Spleen (tissue), 11 donors: ENCODE measurements at regions not wholly inside any gene's neighbourhood (a gene's known extent, or its start where the extent isn't known, plus 50 kb on each side); places are given as distances from the start of the nearest gene placed in this dataset.

Experiments
- DNase-seq: peaks from one replicate; pipeline ENCODE4 v3.0.0-alpha.2; 2020
- H3K27ac ChIP-seq, 8 donors: fragments of 200-600 bp; sonication (generic) in 7 of 8; 1 replicate in 4 of 8; 2 replicates in 4 of 8; pipeline versions ENCODE4 v1.5.0 to v1.8.0; 2016 to 2021; ENCODE audit warnings: inconsistent platforms in 4 of 8, mild to moderate bottlenecking in 4 of 8, moderate library complexity in 1 of 8
- H3K27me3 ChIP-seq, 7 donors: fragments of 200-600 bp; sonication (generic) in 6 of 7; replicated peaks in 1 of 7; 1 replicate in 4 of 7; 2 replicates in 3 of 7; pipeline versions ENCODE4 v1.5.0 to v1.8.0; 2016 to 2021; ENCODE audit warnings: inconsistent platforms in 3 of 7, mild to moderate bottlenecking in 1 of 7
- H3K36me3 ChIP-seq, 6 donors: fragments of 200-600 bp; sonication (generic) in 5 of 6; 1 replicate in 4 of 6; 2 replicates in 2 of 6; pipeline versions ENCODE4 v1.5.0 to v1.8.0; 2016 to 2021; ENCODE audit warnings: inconsistent platforms in 2 of 6
- H3K4me1 ChIP-seq, 6 donors: fragments of 200-600 bp; sonication (generic) in 5 of 6; 1 replicate in 3 of 6; 2 replicates in 3 of 6; pipeline versions ENCODE4 v1.5.0 to v1.8.0; 2016 to 2021; ENCODE audit warnings: inconsistent platforms in 3 of 6
- H3K4me3 ChIP-seq, 8 donors: fragments of 200-600 bp; sonication (generic) in 7 of 8; 1 replicate in 4 of 8; 2 replicates in 4 of 8; pipeline versions ENCODE4 v1.5.0 to v1.8.0; 2016 to 2021; ENCODE audit warnings: inconsistent platforms in 4 of 8, mild to moderate bottlenecking in 4 of 8, moderate library complexity in 2 of 8
- H3K9me3 ChIP-seq, 8 donors: fragments of 200-600 bp; sonication (generic) in 7 of 8; 1 replicate in 4 of 8; 2 replicates in 4 of 8; pipeline versions ENCODE4 v1.5.0 to v1.8.0; 2016 to 2021; ENCODE audit warnings: inconsistent platforms in 4 of 8
- CTCF ChIP-seq, 11 experiments: fragments of 200-600 bp in 7 of 11; fragments of 450-650 bp in 4 of 11; sonication (generic) in 4 of 11; IDR thresholded peaks in 8 of 11; conservative IDR thresholded peaks in 3 of 11; 1 replicate in 7 of 11; 2 replicates in 4 of 11; pipeline versions ENCODE4 v1.4.0 to v1.8.0; 2016 to 2021; ENCODE audit warnings: antibody characterized with exemption in 11 of 11, inconsistent platforms in 4 of 11, mild to moderate bottlenecking in 1 of 11
- POLR2A ChIP-seq, 3 donors: fragments of 450-650 bp; IDR thresholded peaks; one replicate each; pipeline ENCODE4 v1.5.1; 2017; ENCODE audit warnings: antibody characterized with exemption in 3 of 3, mild to moderate bottlenecking in 1 of 3
- POLR2AphosphoS5 ChIP-seq, 3 donors: sonication (generic); formaldehyde crosslinking; IDR thresholded peaks; one replicate each; pipeline ENCODE4 v1.5.1; 2017; ENCODE audit warnings: antibody characterized with exemption in 3 of 3
- WGBS, 5 donors: extraction: QIAGEN DNeasy Blood & Tissue Kit in 3 of 5; methylation state at CpG; one replicate each; pipeline versions ENCODE4 v1.1.5 to v1.1.7; 2013 to 2018; 5-methylcytosine and 5-hydroxymethylcytosine counted together
- intact Hi-C: fragments of 100-400 bp; cut with DNase I; formaldehyde crosslinking; loops from one replicate; pipeline ENCODE4 v1.15.0; 2023; ENCODE audit warnings: low total_unique reads
- donor health status: healthy with polysubstance abuse.
- donor health status: DM: no; HTN: no; CAD: no; lungs with moderate emphysema.
- donor health status: DM: no; HTN: no; CAD: no.
- donor health status: Bipolar disorder and iron deficiency.
- donor health status: healthy.
- donor health status: DM: no; HTN: no; CAD: no.
- donor health status: DM: yes; HTN: yes; CAD: no.

GRCh38 chrX:151796576-151796975 is 62.0 kb downstream of the CNGA2 start:
- Histone ChIP-seq H3K36me3 (no peaks in the 10 kb centered on the region), H3K4me1 (no peaks in the 10 kb centered on the region), H3K27me3 (no peaks in the 10 kb centered on the region), H3K4me3 (no peak overlapping the region), H3K27ac (no peak overlapping the region), H3K9me3 (no peaks in the 10 kb centered on the region)
- intact Hi-C loops: no loop called here
- no peak for TF ChIP-seq POLR2A (IDR thresholded peaks at IDR 0.05)
- no peak for TF ChIP-seq CTCF (IDR thresholded peaks at IDR 0.05 in 8 of 11, conservative IDR thresholded peaks at IDR 0.05 in 3 of 11)
- TF ChIP-seq POLR2AphosphoS5 (IDR thresholded peaks at IDR 0.05): no peak
- WGBS, 5 donors: 80 to 96% (median 92%) methylated on average over 3 of the region's 3 CpGs
- DNase-seq: no peak

DNA sequence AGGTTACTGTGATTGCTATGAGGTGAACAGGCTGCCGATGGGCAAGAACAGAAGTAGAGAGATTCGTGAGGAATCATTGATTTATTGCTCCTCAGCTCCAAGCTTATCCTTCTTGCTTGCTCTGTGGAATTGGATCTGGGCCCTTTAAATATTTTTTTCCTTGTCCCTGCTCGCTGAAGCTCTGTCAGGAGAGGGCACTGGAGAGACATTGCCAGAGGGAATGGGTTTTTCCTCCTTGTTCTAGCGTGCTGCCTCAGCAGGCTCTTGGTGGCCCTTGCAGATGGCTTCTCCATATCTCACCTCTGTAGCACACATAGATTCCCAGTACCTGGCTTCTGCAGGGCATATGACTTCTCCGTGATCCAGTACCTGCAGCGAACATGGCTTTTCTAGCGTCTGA is 67.4 kb downstream of the CNGA2 start:
- Histone ChIP-seq H3K9me3 (no peaks in the 10 kb centered on the region), H3K36me3 (no peaks in the 10 kb centered on the region), H3K27ac (no peak overlapping the region), H3K27me3 (peaks cover 0 to 5% (median 0%) of the 10 kb centered on the region in 7 donors), H3K4me3 (no peak overlapping the region), H3K4me1 (no peaks in the 10 kb centered on the region)
- TF ChIP-seq POLR2AphosphoS5 (IDR thresholded peaks at IDR 0.05) (no peak), CTCF (IDR thresholded peaks at IDR 0.05 in 8 of 11, conservative IDR thresholded peaks at IDR 0.05 in 3 of 11) (no peak), POLR2A (IDR thresholded peaks at IDR 0.05) (no peak)
- DNase-seq: no peak
- 72 to 83% (median 78%) methylated on average over 7 of the region's 7 CpGs for WGBS, 5 donors
- intact Hi-C loops: no loop called here

DNA sequence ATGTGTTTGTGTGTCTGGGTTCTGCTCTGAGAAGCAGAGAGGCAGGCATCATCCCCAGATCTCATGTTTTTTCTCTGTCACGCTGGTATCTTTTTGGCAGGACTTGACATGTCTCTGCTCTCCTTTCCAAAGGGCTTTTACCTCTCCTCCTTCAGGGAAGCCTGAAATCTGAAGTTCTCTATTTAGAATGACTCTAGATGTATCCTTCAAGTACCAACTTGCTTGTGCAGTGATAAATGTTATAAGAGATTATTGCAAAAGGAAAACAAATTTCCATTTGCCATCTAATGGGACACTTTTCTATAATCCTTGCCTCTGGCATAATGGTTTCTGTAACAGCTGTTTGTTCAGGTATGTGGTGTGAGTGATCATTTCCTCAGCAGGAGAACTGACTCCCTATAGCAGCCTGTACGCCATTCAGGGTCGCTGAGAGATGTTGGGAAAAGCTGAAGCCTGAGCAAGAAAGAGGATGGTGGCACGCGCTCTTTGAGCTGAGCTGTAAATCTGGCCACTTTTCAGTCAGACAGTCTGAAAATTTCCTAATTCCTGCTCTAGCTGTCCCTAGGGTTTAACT is 72.5 kb downstream of the CNGA2 start:
- 72 to 84% (median 81%) methylated on average over 5 of the region's 5 CpGs for WGBS, 5 donors

GRCh38 chrX:151812661-151813060 is 78.1 kb downstream of the CNGA2 start:
- intact Hi-C loops: no loop called here
- no peak overlapping the region for H3K27ac ChIP-seq

More for the DNA sequence above, 72.5 kb downstream of the CNGA2 start:
- H3K27ac ChIP-seq: no peak overlapping the region
- no peak overlapping the region for H3K4me3 ChIP-seq
- peaks cover 0 to 6% (median 0%) of the 10 kb centered on the region in 7 donors for H3K27me3 ChIP-seq
- DNase-seq: no peak
- H3K9me3 ChIP-seq: peaks cover 0 to 4% (median 0%) of the 10 kb centered on the region in 8 donors
- H3K36me3 ChIP-seq: no peaks in the 10 kb centered on the region
- intact Hi-C loops: no loop called here
- TF ChIP-seq POLR2A (IDR thresholded peaks at IDR 0.05) (no peak), CTCF (IDR thresholded peaks at IDR 0.05 in 8 of 11, conservative IDR thresholded peaks at IDR 0.05 in 3 of 11) (no peak)
- no peaks in the 10 kb centered on the region for H3K4me1 ChIP-seq

More at GRCh38 chrX:151812661-151813060, 78.1 kb downstream of the CNGA2 start:
- peaks cover 0 to 4% (median 0%) of the 10 kb centered on the region in 8 donors for H3K9me3 ChIP-seq
- H3K4me1 ChIP-seq: no peaks in the 10 kb centered on the region
- 54 to 91% (median 69%) methylated on average over 2 of the region's 2 CpGs for WGBS, 5 donors
- H3K27me3 ChIP-seq: no peaks in the 10 kb centered on the region
- H3K36me3 ChIP-seq: no peaks in the 10 kb centered on the region
- no peak for TF ChIP-seq CTCF (IDR thresholded peaks at IDR 0.05 in 8 of 11, conservative IDR thresholded peaks at IDR 0.05 in 3 of 11)
- TF ChIP-seq POLR2A (IDR thresholded peaks at IDR 0.05): no peak
- TF ChIP-seq POLR2AphosphoS5 (IDR thresholded peaks at IDR 0.05): no peak
- no peak for DNase-seq
- no peak overlapping the region for H3K4me3 ChIP-seq
